Superior temporal gyrus (tissue), 1 donor: ENCODE measurements at regions not wholly inside any gene's neighbourhood (a gene's known extent, or its start where the extent isn't known, plus 50 kb on each side); places are given as distances from the start of the nearest gene placed in this dataset.

Source experiments
- DNase-seq: peaks from one replicate; pipeline ENCODE4 v3.0.0-alpha.2; 2016; ENCODE audit errors: extremely low spot score

DNA sequence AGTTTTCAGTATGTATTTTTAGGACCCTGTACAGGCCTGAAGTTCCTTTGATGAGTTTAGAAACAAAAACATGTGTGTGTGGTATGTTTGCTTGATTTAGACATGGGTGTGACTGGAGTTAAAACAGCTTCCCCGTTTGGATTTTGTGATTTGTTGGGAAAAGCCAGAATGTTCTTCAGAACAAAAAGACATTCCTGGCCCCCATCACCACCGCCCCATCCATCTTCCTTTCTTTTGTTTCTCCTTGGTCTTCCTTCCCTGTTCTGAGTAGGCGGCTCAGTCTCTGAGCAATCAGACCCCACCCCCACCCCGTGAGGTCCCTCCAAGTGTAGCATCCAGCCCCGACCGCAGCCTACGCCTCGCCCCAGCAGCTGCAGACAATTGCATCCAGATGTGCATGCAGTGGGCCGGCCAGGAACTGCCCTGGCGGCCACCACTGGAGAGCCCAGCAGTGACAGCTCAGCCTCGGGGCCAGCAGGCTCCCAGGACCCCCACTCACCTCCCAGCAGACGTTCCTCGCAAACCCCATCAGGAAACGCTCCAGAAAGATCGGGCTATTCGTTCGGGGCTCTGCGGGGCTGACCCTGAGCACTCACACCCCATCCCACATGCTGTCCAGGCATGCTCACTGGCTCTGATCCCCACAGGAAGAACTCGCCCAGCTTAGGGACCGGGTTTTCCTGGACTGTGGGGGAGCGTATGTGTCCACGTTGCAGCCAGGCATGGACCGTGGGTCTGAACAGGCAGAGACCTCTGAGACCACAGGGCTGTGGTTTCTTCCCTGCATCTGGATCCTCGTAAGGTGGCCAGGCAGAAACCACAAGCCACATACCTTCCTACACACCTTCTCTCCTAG lies 99.8 kb upstream of the CDH5 start:
- DNase-seq: no peak

DNA sequence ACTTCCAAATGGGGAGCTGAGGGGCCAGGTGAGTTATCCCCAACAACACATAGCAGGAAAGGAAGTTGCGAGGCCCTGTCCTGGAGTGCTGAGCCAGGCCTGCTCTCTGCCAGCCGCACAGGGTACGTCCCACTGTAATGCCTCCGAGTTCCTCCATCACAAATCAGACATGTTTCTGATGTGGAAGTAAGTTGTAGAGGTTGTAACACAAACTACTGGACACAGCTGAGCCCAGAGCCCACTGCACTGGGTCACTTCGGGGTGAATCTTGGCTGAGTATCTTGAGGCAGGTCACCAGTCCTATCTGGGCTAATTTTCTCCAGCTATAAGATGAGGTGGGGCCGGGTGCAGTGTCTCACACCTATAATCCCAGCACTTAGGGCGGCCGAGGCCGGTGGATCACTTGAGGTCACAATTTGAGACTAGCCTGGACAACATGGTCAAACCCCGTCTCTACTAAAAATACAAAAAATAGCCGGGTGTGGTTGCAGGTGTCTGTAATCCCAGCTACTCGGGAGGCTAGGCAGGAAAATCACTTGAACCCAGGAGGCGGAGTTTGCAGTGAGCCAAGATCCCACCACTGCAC lies 100.8 kb upstream of the CDH5 start:
- DNase-seq: no peak

DNA sequence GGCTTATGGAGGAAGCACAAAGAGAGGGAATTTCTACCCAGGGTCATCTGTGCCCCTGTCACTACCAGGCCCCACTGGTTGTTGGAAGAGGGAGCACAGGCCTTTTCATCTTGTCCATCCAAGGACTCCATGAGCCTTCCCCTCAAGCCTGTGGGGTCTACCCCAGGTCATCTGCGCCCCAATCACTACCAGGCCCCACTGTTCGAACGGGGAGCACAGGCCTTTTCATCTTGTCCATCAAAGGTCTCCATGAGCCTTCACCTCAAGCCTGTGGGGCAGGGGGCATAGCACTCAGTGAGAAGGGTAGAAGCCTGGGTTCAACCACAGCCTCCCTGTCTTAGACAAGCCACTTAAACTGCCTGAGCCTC lies 101.5 kb upstream of the CDH5 start:
- no peak for DNase-seq

DNA sequence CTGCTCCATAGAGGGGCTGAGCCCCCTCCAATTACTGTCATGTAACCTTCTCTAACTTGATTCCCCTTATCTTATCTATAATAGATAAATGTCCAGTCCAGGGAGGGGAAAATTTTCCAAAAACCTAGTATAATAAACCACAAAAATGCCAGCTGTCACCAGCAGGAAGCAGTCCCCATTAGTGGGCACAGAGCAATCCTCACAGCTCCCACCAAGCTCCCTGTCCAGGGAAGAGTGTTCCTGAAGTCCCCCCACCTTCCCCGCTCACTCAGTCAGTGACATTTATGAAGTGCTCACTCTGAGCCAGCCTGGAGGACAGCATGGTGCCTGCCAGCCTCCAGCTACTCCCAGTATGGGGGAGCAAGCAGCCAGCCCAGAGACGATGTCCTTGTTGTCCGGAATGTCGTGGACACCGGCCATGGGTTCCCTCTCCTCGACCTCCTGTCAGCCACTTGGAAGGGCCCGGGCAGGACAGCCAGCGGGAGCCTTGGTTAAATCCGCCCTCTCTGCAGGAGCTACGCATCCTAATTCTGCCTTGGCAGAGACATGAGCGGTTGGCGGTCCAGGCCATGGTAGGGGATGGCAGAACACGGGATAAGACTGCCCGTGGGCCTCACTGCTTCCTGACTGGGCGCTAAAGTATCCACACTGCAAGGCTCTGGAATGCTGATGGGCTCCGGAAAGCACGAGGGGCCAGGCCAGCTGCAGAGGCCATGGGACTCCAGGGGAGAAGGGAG lies 102.0 kb upstream of the CDH5 start:
- DNase-seq: no peak

DNA sequence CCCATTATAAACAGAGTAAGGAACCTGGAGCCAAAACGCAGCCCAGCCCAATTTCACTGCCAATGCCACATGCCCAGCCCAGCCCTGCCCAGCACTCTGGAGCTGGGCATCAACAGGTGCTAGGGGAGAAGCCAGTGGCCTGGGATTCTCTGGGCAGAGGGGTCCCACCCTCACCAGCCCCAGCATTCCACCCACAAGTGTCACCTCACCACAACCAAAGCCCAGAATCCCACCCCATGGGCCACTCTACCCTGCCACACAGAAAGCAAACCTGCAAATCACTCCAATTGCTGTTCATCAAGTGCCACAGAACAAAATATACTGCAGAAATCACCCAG lies 102.5 kb upstream of the CDH5 start:
- no peak for DNase-seq

DNA sequence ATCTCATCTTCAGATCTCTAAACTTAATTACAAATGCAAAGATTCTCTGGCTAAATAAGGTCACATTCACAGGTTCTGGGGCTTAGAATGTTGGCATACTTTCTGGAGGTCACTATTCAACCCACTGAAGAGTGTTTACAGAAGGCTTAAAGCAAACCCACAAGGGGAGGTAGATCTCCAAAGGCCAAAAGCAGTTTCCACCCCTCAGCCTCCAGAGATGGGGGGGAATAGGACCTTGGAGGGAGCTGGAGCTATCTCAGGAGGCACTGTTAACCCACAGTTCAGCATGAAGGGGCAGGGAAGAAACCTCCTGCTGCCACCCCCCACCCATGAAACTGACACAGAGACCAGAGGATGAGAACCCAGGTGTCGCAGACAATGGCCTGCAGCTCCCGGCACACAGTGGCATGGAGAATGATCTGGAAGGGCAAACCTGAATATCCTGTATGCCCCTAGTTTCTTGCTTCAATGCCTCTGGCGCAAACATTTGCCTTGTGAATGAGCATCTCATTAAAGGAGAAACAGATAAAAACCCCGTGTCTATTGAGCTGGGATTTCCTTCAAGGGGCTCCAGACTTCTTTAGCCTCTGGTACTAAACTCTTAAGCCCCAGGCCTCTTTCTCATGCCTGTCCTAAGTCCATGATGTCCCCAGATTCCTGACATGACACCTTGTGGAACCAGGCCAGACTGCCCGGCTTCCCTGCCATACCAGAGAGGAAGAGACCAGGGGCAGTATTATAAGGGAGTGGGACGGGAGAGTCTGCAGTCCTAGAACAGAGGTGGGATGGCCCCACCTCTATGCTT lies 103.1 kb upstream of the CDH5 start:
- no peak for DNase-seq

DNA sequence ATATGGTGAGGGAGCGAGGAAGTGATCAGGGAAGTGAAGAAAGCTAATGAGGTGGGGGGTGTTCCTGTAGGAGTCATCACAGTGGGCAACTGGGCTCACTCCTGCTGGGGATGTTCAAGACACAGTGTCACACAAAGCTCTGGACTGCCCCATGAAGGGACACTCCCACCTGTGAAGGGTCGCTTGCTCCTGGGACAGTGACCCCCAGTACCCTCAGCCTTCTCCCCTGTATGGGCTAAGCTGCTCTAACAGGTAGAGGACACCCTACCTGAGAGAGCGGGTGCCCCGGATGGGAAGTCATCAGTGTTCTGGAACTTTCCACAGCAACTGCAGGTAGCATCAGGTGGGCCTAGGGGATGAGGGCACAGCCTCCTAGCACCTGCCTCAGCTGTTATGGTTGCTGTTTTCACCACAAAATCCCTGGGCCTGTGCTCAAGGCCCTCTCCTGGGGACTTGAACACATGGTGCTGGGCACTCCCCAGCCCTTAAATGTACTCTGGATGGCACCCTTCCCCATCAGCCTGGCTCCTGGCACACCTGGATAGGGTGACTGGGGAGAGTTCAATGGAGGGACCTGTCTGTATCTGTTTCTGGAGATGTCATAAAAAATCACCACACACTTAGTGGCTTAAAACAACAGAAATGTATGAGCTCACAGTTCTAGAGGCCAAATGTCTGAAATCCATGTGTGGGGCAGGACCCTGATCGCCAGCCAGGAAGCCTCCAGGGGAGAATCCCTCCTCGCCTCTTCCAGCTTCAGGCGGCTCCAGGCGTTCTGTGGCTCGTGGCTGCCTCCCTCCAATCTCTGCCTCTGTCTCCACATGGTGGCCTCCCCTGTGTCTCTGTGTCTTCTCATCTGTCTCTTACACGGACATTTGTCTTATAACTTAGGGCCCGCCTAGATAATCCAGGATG lies 104.0 kb upstream of the CDH5 start:
- no peak for DNase-seq

DNA sequence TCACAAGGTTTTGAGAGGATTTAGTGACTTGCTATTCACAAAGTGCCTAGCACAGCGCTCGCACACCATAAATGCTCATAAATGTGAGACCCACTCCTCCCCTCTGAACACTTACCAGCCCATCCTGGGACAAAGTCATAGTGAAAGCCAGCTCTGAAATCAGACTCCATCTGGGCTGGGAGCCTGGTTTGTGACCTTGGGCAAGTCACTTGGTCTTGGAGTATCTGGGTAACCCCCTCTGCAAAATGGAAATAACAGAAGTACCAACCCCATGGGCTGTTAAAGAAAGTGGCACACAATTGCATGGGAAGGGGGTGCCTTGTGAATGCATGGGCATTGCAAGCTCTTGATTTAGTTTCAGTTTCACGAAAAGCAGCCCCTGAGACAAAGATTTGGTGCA lies 104.7 kb upstream of the CDH5 start:
- DNase-seq: no peak

DNA sequence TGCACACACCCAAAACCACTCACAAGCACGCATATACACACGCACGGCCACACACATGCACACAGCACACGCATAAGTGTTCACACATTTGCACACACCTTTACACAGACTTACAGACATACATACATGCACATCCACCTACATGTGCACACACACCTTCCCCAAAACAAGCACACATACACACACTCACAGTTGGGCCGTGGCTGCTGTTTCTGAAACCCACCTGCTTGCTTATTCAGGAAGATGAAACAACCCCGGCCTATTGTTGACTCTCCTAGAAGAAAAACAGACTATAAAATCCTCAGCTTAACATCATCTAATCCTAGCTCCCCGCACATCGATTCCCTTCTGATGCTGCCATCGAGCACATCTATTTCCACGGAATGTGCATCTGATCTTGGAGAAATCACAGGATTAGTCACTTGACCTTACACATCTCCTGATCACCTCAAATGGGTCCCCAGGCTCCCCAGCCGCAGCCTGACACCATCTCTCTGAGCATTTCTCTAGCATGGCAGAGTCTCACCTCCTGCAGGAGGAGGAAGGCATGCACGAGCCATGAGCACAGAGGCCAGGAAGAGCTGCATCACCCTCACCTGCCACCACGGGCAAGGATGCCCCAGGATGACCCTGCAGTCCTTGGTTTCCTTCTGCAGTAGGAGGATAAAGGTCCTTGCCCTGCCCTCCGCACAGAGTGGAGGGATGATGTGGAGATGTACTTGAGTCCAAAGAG lies 105.8 kb upstream of the CDH5 start:
- no peak for DNase-seq

DNA sequence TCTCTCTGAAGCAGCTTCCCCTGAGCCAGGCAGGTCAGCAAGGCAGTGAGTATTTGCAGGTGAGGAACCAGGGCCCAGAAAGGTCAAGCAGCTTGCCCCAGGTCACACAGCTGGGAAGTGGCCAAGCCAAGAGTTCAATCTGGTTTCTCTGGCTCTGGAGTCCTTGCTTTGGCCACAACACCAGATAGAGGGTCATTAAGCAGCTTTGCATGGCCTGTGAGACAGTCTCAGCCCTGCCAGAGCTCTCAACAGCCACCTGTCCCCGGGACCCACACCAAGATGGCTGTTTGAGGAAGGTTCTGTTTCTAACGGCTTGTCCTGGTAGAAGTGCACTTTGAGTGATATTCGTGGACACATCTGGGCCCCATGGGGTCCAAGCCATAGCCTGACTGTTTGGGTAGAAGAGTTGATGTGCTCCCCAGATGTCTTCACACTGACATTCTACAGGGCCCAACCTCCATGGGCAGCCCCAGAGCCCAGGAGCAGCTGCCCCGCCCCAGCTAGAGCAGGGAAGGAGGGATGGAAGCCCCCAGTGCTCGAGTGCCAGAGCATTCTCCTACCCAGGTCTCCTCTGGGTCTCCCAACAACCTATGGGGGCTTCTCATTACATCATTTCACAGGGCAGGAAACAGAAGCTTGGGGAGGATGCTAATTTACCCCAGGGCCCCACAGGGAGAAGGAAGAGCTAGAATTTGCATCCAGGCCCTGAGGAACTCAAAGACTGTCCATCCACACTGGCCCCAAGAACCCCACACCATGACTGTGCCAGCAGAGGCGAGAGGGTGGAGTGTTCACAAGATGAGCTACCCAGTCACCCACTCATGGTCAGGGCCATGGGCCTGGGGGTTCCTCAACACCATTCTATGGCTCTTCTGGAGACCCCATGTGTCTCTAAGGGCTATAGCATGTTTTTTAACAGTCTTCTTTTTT lies 107.3 kb upstream of the CDH5 start:
- DNase-seq: no peak

DNA sequence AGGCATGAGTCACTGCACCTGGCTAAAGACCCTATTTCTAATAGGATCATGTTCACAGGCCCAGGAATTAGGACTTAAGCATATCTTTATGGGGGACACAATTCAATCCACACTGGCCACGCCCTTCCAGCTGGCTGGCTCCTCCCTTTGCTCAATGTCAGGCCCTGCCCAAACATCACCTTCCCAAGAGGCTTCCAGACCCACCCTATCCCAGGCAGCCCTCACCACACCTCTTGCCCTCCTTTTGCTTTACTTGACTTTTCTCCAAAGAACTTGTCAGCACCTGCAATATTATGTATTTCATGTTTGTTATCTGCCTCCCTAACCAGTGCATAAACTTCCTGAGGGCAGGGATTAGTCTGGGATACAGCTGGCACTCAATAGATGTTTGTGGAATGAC lies 109.6 kb upstream of the CDH5 start:
- DNase-seq: no peak

DNA sequence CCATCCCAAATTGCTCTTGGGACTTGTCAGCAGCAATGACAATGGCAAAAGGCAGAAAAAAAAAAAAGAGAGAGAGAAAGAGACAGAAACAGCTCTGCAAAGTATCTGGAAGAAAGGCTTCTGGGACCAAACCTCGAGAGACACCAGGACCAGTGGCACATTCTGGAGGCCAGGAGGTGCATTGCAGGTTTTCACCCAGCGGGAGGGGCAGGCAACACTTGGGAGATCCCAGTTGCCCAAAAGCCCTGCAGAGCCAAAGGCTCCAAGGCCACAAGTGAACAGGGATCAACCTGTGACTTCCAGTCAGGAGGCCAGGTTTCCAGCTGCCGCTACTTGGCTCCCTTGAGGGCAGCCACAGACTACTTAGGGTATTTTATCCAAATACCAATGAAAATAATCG lies 110.8 kb upstream of the CDH5 start:
- DNase-seq: no peak

DNA sequence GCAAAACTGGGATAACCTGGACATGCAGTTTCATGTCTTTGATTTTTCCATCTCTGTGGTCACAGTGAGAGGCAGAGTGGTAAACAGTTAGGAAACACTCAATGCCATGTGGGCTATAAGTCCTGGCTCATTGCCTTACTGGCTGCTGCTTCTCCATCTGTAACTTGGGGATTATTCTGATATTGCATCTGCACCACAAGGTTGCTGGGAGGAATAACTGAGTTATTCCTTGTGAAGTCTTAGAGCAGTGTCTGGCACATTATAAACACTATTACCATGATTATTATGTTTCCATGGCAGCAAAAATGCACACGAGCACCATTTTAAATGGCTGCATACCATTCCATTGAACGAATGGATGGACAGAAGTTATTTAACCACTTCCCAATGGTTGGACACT lies 111.7 kb upstream of the CDH5 start:
- DNase-seq: no peak

DNA sequence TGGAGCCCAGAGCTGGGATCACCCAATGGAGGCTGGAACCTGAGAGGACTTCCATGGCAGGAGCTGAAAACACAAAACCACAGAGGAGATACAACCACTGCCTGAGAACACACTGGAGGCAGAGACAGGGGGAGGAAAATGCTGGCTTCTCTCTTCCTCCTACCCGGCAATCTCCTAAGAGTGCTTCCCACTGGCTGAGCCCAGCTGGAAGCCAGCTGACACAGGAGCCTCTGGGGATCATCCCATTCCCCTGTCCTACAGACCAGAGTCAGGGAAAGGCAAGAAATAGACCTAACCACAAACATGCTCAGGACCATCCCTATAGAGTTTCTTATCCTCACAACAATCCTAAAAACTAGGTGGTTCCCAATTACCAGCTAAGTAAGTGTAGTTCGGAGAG lies 112.4 kb upstream of the CDH5 start:
- DNase-seq: no peak

DNA sequence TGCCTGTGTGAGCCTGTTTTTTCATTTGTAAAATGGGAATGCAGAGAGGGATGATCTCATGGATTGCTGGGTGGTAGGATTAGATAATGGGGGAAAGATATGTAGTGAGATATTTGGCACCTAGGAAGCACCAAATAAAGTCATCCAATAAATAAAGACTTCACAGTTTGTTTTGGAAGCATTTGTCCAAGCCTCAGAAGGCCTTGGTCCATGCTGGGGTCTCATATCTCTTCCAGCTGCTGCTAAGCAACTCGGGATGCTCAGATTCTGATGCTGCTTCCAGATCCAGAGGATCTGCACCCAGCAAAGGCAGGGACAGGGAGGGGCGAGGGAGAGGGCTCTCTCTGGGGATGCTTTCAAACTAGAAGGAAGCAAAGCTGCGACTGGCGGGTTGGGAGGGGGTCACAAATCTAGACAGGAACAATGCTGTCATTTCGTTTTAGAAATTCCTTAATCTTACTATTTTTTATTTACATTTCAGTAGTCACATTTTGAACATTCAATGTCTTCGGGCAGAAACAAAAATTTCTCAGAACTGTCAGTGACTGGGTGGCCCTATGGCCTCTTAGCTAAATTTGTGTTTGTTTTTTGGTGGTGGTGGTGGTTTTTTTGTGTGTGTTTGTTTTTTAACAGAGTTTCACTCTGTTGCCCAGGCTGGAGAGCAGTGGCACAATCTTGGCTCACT lies 114.9 kb upstream of the CDH5 start:
- DNase-seq: no peak

DNA sequence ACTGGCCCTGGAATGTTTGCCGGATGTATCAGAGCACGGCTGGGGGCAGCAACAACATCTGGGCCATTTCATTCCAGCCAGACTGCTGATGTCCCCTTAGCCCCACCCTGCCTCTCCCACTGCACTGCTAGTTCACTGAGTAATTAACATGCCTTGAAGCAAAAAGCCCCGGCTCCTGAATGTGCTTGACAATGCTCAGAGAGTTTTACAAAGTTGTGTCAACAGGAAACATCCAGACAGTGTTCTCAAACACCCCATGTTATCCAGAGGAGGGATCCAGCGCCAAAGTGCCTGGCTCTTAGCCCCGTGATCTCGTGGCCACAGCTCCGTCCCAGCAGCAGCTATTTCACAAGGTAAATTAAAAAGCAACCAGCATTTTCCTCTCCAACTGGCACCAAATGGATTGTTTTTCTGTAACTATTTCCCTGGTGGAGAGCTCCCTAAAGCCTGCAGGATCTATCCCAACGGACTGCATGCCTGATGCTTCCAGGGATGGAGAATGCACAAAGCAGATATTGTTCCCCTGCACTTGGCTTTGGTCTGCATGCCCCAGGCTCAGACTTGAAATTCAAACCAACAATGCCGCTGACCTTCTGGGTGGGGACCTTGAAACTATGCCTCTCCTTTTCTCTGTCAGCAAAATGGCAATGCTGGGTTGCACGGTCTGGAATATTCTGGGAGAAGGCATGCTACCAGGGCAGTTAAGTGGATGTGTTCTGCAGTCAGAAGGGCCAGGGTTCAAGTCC lies 115.6 kb upstream of the CDH5 start:
- DNase-seq: peak; percentile 72

DNA sequence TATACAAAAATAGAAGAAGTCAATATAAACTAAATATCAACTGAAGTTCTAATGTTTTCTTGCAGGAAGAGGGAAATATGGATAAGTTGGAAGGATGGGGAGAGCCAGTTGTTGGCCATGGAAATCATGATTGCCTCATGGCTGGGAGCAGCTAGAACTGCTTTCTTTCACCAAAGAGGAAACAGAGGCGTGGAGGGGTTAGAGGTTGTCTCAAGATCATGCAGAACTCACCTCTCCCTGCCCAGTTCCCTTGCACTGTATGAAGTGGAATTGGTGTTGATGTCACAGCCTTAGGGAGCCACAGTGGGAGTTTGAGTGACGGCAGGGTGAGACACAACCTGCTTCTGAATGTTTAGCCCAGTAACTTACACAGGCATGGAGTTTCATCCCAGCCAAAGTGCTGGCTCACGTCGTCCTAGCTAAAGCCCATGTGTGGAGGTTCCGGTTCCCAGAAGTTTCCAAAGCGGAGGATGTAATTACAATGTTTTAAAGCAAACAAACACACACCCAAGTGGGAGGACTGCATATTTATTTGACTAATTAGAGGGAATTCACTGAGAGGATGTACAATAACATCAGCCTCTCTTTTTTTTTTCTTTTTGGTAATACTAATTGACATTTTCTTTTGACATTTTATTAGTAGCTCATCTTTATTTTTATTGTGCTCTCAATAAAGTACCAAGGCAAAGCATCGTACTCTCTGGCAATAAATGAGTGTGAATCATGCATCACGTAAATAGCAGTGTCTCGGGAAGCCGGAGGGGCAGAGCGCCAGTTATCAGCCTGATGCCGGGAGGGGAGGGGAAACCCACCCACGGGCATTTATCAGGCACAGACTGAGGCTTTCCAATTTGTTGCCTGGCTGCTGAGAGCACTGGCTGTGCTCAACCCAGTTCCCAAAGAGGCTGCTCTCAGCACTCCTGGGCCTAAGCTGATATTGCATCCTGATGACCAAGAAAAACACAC lies 118.7 kb upstream of the CDH5 start:
- no peak for DNase-seq
